ENCODE measurements at regions not wholly inside any gene's neighbourhood (a gene's known extent, or its start where the extent isn't known, plus 50 kb on each side); places are given as distances from the start of the nearest gene placed in this dataset.

- Mint-ChIP-seq H3K27me3 (ENCODE audit: low read depth) (no peaks in the 10 kb centered on the region), H3K9me3 (peaks cover 22% of the 10 kb centered on the region), H3K4me1 (peaks cover 7% of the 10 kb centered on the region), H3K36me3 (peaks cover 1% of the 10 kb centered on the region; the same call in 1 of the 2 replicates), H3K4me3 (no peak overlapping the region), H3K27ac (no peak overlapping the region)
- ChIA-PET CTCF (no interaction called here), POLR2A (no interaction called here)
- DNase-seq (ENCODE audit: low spot score) (no peak), ATAC-seq (no peak)
- TF ChIP-seq ZNF138 (CRISPR knock-in tag; conservative IDR thresholded peaks at IDR 0.05) = no peak
- no peak for TF ChIP-seq SP1 (CRISPR knock-in tag; conservative IDR thresholded peaks at IDR 0.05)
- no peak for TF ChIP-seq NR1H2 (CRISPR knock-in tag; IDR thresholded peaks at IDR 0.05)
These were observed 413.8 kb upstream of the CD180 start for GRCh38 chr5:67610186-67610912.

- H3K4me3 Mint-ChIP-seq = no peak overlapping the region
- H3K27ac Mint-ChIP-seq = no peak overlapping the region
- peaks cover 16% of the 10 kb centered on the region for H3K36me3 Mint-ChIP-seq
- no peaks in the 10 kb centered on the region for H3K4me1 Mint-ChIP-seq
- peaks cover 41% of the 10 kb centered on the region for H3K9me3 Mint-ChIP-seq
- ChIA-PET POLR2A (no interaction called here), CTCF (no interaction called here)
- no peak for DNase-seq (ENCODE audit: low spot score)
- no peaks in the 10 kb centered on the region; the same call in 1 of the 2 replicates for H3K27me3 Mint-ChIP-seq (ENCODE audit: low read depth)
- ATAC-seq = no peak
- no peak for TF ChIP-seq RORB (CRISPR knock-in tag; IDR thresholded peaks at IDR 0.05)
- no peak for TF ChIP-seq ZNF416 (CRISPR knock-in tag; IDR thresholded peaks at IDR 0.05)
- no peak for TF ChIP-seq MXD4 (CRISPR knock-in tag; IDR thresholded peaks at IDR 0.05; ENCODE audit: borderline replicate concordance)
- no peak for TF ChIP-seq ZSCAN18 (CRISPR knock-in tag; IDR thresholded peaks at IDR 0.05)
- no peak for TF ChIP-seq GABPB1 (CRISPR knock-in tag; IDR thresholded peaks at IDR 0.05)
- no peak for TF ChIP-seq ARID4B (CRISPR knock-in tag; IDR thresholded peaks at IDR 0.05; ENCODE audit: borderline replicate concordance)
- TF ChIP-seq NR2C2 (CRISPR knock-in tag; IDR thresholded peaks at IDR 0.05) = no peak
- TF ChIP-seq SMAD3 (CRISPR knock-in tag; IDR thresholded peaks at IDR 0.05; ENCODE audit: borderline replicate concordance) = no peak
- no peak for TF ChIP-seq ZNF396 (CRISPR knock-in tag; IDR thresholded peaks at IDR 0.05; ENCODE audit: borderline replicate concordance)
- TF ChIP-seq ZNF317 (CRISPR knock-in tag; IDR thresholded peaks at IDR 0.05; ENCODE audit: borderline replicate concordance, low read depth) = no peak
- no peak for TF ChIP-seq NFYB (CRISPR knock-in tag; conservative IDR thresholded peaks at IDR 0.05; ENCODE audit: low read depth)
- TF ChIP-seq IRF2 (CRISPR knock-in tag; IDR thresholded peaks at IDR 0.05; ENCODE audit: borderline replicate concordance, low read depth) = no peak
- no peak for TF ChIP-seq USF2 (CRISPR knock-in tag; IDR thresholded peaks at IDR 0.05)
- no peak for TF ChIP-seq SMAD4 (CRISPR knock-in tag; IDR thresholded peaks at IDR 0.05)
- TF ChIP-seq FOXK1 (CRISPR knock-in tag; IDR thresholded peaks at IDR 0.05) = no peak
- no peak for TF ChIP-seq MLX (CRISPR knock-in tag; IDR thresholded peaks at IDR 0.05)
- TF ChIP-seq ZNF425 (CRISPR knock-in tag; conservative IDR thresholded peaks at IDR 0.05) = no peak
- TF ChIP-seq TP53 (CRISPR knock-in tag; IDR thresholded peaks at IDR 0.05) = no peak
- no peak for TF ChIP-seq ZNF532 (CRISPR knock-in tag; IDR thresholded peaks at IDR 0.05; ENCODE audit: borderline replicate concordance)
These were observed 411.4 kb upstream of the CD180 start for GRCh38 chr5:67607958-67608357.

Data from WTC11 (cell line).